ENCODE measurements at regions not wholly inside any gene's neighbourhood (a gene's known extent, or its start where the extent isn't known, plus 50 kb on each side); places are given as distances from the start of the nearest gene placed in this dataset.

DNA sequence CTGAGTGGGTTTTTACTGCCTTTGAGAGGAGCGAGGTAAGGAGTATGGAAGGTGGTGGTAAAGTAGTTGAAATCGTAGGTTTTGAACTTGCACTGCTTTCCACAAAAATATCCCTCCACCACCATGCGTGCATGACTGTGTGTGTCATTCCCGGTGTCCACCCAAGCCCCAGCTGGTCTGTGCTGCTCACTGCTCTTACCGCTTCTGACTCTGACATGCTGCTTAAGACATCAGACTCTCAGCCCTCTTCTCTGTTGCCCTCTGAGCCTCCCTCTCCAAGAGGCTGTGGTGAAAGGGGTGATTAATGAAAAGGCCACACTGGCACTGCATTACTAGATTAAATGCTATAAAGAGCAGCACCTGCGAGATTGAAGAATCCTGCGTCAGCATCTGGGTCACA lies 128.7 kb downstream of the SPATA19 start:
- peaks cover 0 to 34% (median 3%) of the 10 kb centered on the region in 3 donors for H3K27me3 ChIP-seq
- 80 to 90% (median 86%) methylated on average over 7 of the region's 7 CpGs for WGBS, 5 donors
- TF ChIP-seq POLR2A (IDR thresholded peaks at IDR 0.05) (no peak), EP300 (IDR thresholded peaks at IDR 0.05) (no peak)
- TF ChIP-seq, protein P1, sequence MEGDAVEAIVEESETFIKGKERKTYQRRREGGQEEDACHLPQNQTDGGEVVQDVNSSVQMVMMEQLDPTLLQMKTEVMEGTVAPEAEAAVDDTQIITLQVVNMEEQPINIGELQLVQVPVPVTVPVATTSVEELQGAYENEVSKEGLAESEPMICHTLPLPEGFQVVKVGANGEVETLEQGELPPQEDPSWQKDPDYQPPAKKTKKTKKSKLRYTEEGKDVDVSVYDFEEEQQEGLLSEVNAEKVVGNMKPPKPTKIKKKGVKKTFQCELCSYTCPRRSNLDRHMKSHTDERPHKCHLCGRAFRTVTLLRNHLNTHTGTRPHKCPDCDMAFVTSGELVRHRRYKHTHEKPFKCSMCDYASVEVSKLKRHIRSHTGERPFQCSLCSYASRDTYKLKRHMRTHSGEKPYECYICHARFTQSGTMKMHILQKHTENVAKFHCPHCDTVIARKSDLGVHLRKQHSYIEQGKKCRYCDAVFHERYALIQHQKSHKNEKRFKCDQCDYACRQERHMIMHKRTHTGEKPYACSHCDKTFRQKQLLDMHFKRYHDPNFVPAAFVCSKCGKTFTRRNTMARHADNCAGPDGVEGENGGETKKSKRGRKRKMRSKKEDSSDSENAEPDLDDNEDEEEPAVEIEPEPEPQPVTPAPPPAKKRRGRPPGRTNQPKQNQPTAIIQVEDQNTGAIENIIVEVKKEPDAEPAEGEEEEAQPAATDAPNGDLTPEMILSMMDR (IDR thresholded peaks at IDR 0.05) = no peak
- H3K27ac ChIP-seq = no peak overlapping the region
- no peaks in the 10 kb centered on the region for H3K9me3 ChIP-seq
- no peak for DNase-seq
- intact Hi-C loops (cut with DNase I; ENCODE audit: low total_unique reads) = no loop called here
- no peaks in the 10 kb centered on the region for H3K36me3 ChIP-seq
- H3K4me1 ChIP-seq = no peaks in the 10 kb centered on the region
- no peak overlapping the region for H3K4me3 ChIP-seq

DNA sequence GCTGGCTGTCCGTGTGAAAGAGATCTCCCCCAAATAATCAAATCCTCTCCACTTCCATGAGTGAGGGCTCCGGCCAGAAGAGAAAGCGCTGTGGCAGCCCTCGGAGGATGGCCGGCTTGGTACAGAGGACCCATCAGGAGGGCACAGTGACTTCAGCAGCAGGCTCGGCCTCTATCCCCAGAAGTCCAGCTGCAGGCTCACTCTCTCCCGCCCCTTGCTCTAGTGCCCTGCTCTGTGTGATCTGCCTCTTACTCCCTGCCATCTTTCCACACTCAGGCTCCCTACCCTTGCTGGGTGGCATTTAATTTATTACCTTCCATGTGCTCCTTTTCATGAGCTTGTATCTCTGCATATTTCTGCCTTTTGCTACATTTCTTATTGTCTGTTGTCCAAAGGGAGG lies 129.7 kb downstream of the SPATA19 start:
- intact Hi-C loops (cut with DNase I; ENCODE audit: low total_unique reads) = no loop called here
- 78 to 91% (median 86%) methylated on average over 3 to 7 of the region's 7 CpGs for WGBS, 5 donors
- no peaks in the 10 kb centered on the region for H3K9me3 ChIP-seq
- no peak overlapping the region for H3K4me3 ChIP-seq
- H3K4me1 ChIP-seq = no peaks in the 10 kb centered on the region
- H3K27me3 ChIP-seq = peaks cover 0 to 34% (median 3%) of the 10 kb centered on the region in 3 donors
- no peak for TF ChIP-seq EP300 (IDR thresholded peaks at IDR 0.05)
- TF ChIP-seq, protein P1 (IDR thresholded peaks at IDR 0.05) = no peak
- no peak for TF ChIP-seq POLR2A (IDR thresholded peaks at IDR 0.05)
- no peak for TF ChIP-seq POLR2AphosphoS5 (IDR thresholded peaks at IDR 0.05)
- H3K36me3 ChIP-seq = no peaks in the 10 kb centered on the region
- H3K27ac ChIP-seq = no peak overlapping the region
- no peak for DNase-seq

DNA sequence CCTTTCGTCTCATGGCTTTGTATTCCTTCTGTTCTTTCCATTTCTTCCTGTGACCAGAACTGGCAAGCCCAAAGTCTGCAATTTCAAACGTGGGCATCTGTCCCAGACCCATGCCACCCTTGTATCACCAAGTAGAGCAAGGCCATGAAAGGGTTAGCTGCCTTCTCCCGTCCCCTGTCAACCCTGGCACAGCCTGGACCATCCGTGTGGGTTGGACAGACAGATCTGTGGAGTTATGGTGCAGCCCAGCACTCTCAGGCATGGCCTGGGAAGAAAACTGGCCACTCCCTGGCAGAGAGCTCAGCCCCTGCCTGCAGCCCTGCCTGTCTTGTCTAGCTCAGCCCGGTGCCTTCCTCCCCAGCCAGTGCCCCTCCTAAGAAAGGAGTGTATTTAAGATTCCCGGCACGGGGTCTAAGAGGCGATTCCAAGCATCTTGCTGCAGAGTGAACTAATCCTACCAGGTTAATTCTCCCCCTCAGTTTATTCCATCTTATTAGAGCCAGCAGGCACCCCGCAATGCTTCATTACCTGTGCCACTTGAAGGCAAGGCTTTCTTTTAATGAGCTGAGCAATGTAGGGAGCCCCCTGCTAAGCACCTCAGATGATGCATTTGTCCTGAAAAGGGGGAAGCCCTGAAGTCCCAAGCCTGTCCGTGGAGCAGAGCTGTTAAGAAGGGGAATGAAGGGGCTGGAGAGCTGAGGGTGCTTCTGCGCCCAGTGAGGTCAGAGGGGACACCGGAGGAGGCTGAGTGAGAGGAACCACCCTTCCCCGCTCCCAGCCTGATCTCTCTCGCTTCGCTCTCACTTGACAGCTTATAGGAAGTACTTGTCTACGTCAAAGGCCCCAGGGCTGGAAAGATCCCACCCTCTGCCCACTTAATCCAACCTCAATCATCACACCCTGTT lies 130.6 kb downstream of the SPATA19 start:
- H3K9me3 ChIP-seq = no peaks in the 10 kb centered on the region

DNA sequence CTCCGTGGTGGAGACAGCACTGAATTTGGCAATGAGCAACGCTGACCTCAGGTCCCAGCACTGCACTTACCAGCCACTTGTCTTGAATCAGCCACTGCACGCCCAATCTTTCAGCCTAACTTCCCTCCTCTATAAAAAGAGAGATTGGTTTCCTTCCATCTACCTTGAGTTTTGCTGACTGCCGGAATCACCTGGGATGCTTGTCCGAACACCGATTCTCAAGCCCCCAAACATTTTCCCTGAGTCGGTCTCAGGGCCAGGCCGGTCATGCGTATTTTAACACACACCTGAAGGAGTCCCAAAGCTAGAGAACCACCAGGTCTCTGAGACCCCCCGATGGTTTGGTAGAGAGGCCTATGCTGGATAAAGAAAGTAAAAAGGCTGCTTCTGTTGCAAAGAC lies 131.5 kb downstream of the SPATA19 start:
- no peak overlapping the region for H3K27ac ChIP-seq
- no peak for DNase-seq
- H3K36me3 ChIP-seq = no peaks in the 10 kb centered on the region
- intact Hi-C loops (cut with DNase I; ENCODE audit: low total_unique reads) = no loop called here
- no peaks in the 10 kb centered on the region for H3K9me3 ChIP-seq
- no peak overlapping the region for H3K4me3 ChIP-seq
- TF ChIP-seq EP300 (IDR thresholded peaks at IDR 0.05) (no peak), POLR2A (IDR thresholded peaks at IDR 0.05) (no peak), POLR2AphosphoS5 (IDR thresholded peaks at IDR 0.05) (no peak)
- TF ChIP-seq, protein P1 (IDR thresholded peaks at IDR 0.05) = no peak
- H3K27me3 ChIP-seq = peaks cover 0 to 42% (median 3%) of the 10 kb centered on the region in 3 donors
- 85 to 90% (median 88%) methylated on average over 10 of the region's 10 CpGs for WGBS, 5 donors
- H3K4me1 ChIP-seq = no peaks in the 10 kb centered on the region

More for the DNA sequence above, 130.6 kb downstream of the SPATA19 start:
- Histone ChIP-seq H3K4me1 (no peaks in the 10 kb centered on the region), H3K27me3 (peaks cover 0 to 35% (median 3%) of the 10 kb centered on the region in 3 donors), H3K4me3 (no peak overlapping the region), H3K27ac (no peak overlapping the region), H3K36me3 (no peaks in the 10 kb centered on the region)
- intact Hi-C loops (cut with DNase I; ENCODE audit: low total_unique reads) = no loop called here
- no peak for DNase-seq
- 59 to 68% (median 61%) methylated on average over 16 of the region's 16 CpGs for WGBS, 5 donors
- no peak for TF ChIP-seq POLR2AphosphoS5 (IDR thresholded peaks at IDR 0.05)
- no peak for TF ChIP-seq POLR2A (IDR thresholded peaks at IDR 0.05)
- no peak for TF ChIP-seq EP300 (IDR thresholded peaks at IDR 0.05)
- TF ChIP-seq, protein P1 (IDR thresholded peaks at IDR 0.05) = no peak

All from stomach (tissue), 8 donors.